ENCODE measurements at regions not wholly inside any gene's neighbourhood (a gene's known extent, or its start where the extent isn't known, plus 50 kb on each side); places are given as distances from the start of the nearest gene placed in this dataset.

DNA sequence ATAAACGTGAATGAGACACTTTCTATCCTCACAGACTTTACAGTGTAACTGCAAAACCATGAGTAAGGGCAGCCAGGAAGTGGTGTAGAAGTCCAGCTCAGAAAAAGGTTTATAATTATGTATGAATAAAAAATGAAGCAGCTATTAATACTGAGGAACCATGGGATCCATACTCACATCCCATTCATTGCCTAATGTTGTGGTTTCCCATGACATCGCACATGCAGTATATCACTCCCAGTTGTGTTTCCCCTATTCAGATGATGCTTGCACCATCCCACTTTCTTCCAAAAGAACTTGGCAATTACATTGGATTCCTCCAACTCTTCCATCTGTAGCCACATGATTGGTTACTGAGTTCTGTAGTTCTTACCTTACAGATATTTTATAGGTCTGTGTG lies 74.5 kb upstream of the SEMA3D start:
- TF ChIP-seq, protein P1, sequence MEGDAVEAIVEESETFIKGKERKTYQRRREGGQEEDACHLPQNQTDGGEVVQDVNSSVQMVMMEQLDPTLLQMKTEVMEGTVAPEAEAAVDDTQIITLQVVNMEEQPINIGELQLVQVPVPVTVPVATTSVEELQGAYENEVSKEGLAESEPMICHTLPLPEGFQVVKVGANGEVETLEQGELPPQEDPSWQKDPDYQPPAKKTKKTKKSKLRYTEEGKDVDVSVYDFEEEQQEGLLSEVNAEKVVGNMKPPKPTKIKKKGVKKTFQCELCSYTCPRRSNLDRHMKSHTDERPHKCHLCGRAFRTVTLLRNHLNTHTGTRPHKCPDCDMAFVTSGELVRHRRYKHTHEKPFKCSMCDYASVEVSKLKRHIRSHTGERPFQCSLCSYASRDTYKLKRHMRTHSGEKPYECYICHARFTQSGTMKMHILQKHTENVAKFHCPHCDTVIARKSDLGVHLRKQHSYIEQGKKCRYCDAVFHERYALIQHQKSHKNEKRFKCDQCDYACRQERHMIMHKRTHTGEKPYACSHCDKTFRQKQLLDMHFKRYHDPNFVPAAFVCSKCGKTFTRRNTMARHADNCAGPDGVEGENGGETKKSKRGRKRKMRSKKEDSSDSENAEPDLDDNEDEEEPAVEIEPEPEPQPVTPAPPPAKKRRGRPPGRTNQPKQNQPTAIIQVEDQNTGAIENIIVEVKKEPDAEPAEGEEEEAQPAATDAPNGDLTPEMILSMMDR (IDR thresholded peaks at IDR 0.05) = no peak
- TF ChIP-seq POLR2A (IDR thresholded peaks at IDR 0.05) = no peak
